ENCODE measurements at regions not wholly inside any gene's neighbourhood (a gene's known extent, or its start where the extent isn't known, plus 50 kb on each side); places are given as distances from the start of the nearest gene placed in this dataset.

DNA sequence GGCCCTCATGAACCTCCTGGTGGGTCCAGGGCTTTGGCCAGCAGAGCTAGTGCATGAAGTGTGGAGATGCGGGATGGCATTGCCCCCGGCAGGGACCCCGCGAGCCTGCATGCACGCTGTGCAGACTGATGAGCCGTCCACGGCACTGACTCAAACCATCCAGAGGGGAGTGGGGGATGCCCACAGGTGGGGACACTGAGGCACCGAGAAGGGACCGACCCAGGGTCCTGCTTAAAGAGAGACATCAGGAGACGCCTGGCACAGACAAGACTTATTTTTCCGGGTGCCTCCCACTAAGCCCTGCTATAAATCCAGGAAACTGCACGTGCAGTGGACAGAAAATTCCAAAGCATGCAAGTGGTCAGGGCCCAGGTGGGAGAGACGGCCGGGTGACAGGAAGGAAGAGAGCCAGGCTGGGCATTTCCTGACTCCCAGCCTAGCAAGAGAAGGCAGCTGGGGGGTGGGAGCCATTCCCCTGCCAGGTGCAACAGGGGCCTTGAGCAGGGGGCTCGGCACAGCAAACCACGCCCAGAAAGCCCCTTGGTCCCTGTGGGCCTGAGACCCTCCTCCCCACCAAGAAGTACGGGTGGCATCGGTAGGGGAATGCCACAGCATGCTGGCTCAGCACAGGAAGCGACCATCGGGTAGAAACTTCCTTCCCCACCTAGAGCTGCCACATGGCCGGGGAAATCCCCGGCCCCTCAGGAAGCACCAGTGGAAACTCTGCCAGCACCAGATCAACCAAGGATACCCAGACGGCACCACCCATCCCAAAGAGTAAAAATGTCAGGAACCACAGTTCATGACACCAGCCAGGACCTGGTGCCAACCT, 91.5 kb downstream of the FOXL3 start:
- TF ChIP-seq, protein P1, sequence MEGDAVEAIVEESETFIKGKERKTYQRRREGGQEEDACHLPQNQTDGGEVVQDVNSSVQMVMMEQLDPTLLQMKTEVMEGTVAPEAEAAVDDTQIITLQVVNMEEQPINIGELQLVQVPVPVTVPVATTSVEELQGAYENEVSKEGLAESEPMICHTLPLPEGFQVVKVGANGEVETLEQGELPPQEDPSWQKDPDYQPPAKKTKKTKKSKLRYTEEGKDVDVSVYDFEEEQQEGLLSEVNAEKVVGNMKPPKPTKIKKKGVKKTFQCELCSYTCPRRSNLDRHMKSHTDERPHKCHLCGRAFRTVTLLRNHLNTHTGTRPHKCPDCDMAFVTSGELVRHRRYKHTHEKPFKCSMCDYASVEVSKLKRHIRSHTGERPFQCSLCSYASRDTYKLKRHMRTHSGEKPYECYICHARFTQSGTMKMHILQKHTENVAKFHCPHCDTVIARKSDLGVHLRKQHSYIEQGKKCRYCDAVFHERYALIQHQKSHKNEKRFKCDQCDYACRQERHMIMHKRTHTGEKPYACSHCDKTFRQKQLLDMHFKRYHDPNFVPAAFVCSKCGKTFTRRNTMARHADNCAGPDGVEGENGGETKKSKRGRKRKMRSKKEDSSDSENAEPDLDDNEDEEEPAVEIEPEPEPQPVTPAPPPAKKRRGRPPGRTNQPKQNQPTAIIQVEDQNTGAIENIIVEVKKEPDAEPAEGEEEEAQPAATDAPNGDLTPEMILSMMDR (IDR thresholded peaks at IDR 0.05): no peak
- no peak for TF ChIP-seq POLR2A (IDR thresholded peaks at IDR 0.05)
